ENCODE measurements at regions not wholly inside any gene's neighbourhood (a gene's known extent, or its start where the extent isn't known, plus 50 kb on each side); places are given as distances from the start of the nearest gene placed in this dataset.

DNA sequence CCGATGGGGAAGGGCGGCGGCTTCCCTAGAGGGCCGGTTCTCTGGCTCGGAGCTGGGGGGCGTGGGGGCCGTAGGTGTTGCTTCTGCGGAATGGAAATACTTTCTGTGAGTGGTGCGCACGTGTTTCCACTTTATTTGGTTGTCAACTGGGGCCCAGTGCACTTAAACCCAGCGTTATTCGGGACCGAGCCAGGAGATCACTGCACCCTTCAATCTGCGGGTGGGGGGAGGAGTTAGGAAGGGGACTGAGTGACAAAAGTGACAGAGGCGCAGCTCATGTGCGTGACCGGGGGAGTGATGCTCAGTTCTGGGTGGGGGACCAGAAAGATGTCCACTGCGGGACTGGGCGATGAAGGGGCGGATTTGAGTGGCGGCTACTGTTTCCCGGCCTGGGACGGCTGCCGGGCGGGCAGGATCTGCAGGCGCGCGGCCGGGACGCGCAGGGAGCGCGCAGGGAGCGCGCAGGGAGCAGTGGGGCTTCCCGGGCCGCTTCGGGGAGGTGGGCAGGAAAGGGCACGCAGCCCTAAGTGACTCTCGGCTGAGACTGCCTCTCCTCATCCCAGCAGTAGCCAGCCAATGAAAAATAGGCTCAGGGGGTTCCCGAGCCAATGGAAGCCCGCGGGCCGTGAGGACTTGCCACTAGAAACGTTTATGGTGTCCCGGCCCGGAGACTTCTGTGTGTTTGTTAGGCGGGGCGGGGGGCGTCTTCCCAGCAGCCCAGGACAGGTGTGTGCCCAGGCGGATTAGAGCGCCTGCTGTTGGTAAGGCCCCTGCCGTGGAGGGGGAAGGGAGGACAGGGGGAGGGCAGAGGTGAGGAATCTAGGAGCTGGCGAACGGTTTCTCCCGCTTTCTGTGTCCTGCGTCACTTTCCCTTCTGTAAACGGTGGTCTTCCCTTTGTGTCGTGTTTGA, 54.3 kb upstream of the KDM7A start:
- TF ChIP-seq GATA3 (IDR thresholded peaks at IDR 0.05; ENCODE audit: low read depth, low read length) (no peak), GATA2 (IDR thresholded peaks at IDR 0.05; ENCODE audit: low read depth, low read length) (no peak)

GRCh38 chr7:140230516-140230860, 53.7 kb upstream of the KDM7A start:
- TF ChIP-seq GATA2 (IDR thresholded peaks at IDR 0.05; ENCODE audit: low read depth, low read length) (no peak), GATA3 (IDR thresholded peaks at IDR 0.05; ENCODE audit: low read depth, low read length) (no peak)

DNA sequence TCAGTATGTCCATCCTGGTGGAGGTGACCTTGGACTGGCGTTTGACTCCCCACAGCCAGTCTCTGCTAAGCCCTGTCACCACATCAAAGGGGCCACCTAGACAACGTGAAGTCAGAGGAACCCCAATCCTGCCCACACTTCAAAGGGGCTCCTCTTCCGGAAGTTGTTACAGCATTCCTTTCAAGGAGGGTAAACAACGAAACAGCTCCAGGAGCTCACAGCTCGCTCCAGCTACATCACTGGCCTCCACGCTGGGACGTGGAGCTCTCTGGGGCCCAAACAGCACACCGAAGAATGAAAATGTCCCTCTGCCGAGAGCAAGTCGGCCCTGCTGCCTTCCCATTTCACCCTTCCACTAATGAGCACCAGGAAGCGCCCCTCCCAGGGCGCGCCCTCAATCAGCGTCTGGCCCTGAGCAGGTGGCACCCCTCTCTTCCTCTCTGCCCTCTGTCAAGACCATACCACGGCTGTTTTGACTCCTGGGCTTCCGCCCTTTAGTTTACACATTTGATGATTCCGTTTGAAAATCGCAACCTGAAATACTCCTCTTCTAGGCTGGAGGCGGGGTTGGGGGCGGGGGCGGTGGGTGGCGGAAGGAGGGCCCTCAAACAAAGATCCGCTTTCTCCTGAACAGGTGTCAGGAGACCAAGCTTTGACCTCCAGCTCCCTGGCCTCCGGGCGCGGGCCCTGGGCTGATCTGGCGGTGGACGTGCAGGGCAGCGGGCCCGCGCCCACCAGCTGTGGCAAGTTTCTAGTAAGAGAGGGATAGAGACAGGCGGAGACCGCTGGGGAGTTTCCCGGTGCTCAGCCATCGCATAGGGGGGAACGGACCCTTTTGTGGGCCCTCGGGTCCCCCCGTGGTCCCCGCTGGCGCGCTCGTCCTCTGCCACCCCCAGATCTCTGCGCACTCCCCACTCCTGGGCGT, 53.1 kb upstream of the KDM7A start:
- TF ChIP-seq GATA2 (IDR thresholded peaks at IDR 0.05; ENCODE audit: low read depth, low read length) (no peak), GATA3 (IDR thresholded peaks at IDR 0.05; ENCODE audit: low read depth, low read length) (no peak)

DNA sequence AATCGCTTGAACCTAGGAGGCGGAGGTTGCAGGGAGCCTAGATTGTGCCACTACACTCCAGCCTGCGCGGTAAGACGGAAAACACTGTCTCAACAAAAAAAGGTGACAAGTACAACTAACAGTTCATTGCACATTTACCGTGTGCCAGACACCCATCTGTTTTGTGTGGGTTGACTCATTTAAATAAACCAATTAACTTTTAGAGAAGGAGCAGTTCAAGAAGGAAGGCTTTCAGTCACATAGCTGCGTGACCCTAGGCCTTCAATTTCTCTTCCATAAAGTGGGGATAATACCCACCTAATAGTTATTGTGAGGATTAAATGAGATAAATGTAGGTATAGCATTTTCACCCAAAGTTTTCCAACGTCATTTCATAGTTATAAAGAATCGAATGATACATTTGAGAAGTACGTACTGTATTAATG, 52.3 kb upstream of the KDM7A start:
- no peak for TF ChIP-seq GATA3 (IDR thresholded peaks at IDR 0.05; ENCODE audit: low read depth, low read length)
- TF ChIP-seq GATA2 (IDR thresholded peaks at IDR 0.05; ENCODE audit: low read depth, low read length), result no peak
